ENCODE measurements at regions not wholly inside any gene's neighbourhood (a gene's known extent, or its start where the extent isn't known, plus 50 kb on each side); places are given as distances from the start of the nearest gene placed in this dataset.
"Not testable (repeated sequence)": the region's sequence is repeated elsewhere in the genome, so short reads cannot be mapped to it uniquely, and the experiment has no call there.

DNA sequence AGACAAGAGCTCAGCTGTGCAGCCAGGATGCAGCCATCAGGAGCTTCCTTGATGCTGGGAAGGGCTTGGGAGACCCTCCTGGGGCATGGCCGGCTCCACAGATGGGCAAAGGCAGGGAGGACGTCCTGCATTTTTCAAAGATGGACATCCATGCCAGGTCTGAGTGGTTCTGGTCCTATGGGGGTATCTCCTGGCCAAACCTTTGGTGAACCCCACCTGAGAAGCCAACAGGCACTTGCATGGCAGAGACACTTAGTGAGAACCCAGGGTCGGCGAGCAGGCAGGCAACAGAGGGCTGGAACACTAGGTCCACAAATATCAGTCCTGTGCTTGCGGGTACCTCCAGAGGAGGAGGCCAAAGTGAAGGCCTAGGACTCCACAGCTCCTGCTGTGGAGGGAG is 70.0 kb downstream of the KCTD15 start:
- TF ChIP-seq, protein P1, sequence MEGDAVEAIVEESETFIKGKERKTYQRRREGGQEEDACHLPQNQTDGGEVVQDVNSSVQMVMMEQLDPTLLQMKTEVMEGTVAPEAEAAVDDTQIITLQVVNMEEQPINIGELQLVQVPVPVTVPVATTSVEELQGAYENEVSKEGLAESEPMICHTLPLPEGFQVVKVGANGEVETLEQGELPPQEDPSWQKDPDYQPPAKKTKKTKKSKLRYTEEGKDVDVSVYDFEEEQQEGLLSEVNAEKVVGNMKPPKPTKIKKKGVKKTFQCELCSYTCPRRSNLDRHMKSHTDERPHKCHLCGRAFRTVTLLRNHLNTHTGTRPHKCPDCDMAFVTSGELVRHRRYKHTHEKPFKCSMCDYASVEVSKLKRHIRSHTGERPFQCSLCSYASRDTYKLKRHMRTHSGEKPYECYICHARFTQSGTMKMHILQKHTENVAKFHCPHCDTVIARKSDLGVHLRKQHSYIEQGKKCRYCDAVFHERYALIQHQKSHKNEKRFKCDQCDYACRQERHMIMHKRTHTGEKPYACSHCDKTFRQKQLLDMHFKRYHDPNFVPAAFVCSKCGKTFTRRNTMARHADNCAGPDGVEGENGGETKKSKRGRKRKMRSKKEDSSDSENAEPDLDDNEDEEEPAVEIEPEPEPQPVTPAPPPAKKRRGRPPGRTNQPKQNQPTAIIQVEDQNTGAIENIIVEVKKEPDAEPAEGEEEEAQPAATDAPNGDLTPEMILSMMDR (IDR thresholded peaks at IDR 0.05; ENCODE audit: extremely low read depth, missing control alignments) = no peak

DNA sequence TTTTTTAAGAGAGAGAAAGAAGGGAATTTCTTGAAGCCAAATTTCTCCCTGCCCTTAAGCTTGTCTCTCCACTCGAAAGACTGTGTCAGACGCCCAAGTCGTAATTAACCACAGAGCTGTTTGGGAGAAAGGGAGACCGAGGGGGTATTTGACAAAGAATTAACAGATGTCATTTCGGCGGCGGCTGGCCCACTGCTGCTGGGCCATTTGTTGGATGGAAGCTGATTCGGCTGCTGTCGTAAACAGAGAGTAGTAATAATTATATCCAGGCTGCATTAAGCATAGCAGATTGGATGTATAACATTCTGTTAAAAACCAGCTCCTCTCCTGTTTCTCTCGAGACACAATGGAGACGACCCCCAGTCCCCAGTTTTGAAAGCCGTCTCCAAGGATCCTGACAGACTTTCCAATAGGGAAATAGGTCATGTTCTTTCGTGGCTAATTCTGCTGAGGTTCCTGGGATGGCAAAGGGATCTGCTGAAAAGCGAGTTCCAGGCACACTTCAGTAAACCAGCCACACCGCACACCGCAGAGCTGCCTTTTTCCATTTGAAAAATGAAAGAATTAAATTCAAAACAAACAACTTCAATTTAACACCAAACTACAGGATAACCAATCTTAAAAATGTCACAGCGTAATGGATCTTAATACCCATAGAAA is 71.5 kb downstream of the KCTD15 start:
- no peak for DNase-seq (ENCODE audit: low spot score)
- TF ChIP-seq, protein P1 (IDR thresholded peaks at IDR 0.05; ENCODE audit: extremely low read depth, missing control alignments) = no peak

More for the DNA sequence above, 70.0 kb downstream of the KCTD15 start:
- peak; percentile 4 for DNase-seq (ENCODE audit: low spot score)

DNA sequence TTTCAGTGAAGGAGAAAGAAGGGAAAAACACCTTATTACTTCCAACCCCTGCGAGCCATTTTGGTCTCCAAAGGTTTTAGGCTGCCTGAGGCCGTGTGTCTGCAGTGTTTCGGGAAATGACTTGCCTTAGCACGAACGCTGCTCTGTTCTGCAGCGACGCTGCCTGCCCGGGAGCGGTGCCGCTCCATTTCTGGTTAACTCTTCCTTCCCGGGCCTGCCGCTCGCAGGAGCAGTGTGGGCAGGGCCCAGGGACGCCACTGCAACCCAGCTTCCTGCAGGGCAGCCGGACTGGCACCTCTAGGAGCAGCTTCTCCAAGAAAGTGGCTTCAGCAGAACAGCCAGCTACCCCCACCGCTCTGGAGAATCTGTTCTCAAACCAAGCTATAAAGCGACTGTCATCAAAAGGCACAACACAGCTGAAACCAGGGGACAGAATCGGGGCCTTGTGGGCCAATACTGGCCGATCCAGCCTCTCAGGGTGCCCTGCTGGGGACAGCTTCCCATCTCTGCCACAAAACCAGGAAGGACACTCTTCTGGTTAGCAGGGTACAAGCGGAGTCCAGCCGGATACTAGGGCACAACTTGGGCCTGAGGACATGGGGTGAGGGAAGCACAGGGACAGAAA is 72.2 kb downstream of the KCTD15 start:
- TF ChIP-seq, protein P1 (IDR thresholded peaks at IDR 0.05; ENCODE audit: extremely low read depth, missing control alignments) = no peak
- DNase-seq (ENCODE audit: low spot score) = no peak

DNA sequence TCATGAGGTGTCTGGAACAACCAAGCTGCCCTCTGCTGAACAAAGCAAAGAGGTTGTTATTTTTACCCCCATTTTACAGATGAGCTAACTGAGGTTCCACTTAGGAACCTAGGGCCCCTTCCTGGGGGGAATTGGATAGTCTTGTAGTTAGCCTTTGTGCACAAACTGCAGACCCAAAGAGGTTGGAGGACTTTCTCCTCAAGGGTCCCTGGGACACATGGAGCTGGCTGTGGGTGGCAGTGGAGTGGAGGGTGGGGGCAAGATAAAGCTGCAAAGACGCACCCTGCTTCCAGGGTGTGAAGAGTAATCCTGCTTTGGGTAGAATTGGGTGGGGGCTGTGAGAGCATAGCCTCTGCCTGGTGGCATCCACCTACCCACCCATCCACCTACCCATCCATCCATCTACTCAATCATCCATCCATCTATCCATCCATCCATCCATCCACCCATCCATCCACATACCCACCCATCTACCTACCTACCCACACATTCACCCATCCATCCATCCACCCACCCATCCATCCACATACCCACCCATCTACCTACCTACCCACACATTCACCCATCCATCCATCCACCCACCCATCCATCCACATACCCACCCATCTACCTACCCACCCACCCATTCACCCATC is 73.7 kb downstream of the KCTD15 start:
- DNase-seq (ENCODE audit: low spot score) = not testable (repeated sequence)

DNA sequence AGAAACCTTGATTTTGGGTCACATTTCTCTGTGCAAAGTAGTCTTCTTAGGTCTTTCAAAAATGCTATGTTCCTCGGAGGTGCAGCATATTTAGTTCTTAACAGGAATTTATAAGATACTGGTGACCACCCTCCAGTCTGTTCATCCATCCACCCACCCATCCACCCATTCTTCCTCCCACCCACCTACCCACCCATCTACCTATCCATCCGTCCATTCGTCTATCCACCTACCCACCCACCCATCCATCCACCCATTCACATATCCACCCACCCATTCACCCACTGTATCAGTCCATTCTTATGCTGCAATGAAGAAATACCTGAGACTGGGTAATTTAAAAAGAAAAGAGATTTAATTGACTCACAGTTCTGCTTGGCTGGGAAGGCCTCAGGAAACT is 74.9 kb downstream of the KCTD15 start:
- DNase-seq (ENCODE audit: low spot score) = no peak

DNA sequence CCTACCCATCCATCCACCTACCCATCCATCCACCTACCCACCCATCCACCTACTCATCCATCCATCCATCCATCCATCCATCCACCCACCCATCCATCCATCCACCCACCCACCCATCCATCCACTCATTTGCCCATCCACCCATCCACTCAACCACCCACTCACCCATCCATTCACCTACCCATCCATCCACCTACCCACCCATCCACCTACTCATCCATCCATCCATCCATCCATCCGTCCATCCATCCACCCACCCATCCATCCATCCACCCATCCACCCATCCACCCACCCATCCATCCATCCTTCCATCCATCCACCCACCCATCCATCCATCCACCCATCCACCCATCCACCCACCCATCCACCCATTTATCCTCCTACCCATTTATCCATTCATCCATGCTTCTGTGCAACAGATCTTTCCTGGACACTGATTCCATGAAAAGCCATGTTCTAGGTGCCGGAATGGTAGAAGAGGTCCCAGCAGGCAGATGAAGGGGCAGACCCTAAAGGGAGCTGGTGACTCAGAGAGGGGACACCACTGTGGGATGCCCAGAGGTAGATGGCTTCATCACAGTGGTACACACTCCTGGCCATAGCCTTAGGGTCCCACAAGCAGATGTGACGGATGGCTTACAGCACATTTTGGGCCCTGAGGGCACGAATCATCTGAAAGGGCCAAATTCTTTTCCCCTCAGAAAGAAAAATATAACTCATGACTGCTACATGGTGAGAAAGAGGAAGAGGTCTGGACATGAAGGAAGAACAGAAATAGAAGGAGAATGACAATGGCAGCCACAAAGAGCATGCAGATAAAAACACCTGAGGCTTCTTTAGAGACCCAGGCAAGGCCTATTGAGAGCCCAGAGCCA is 76.0 kb downstream of the KCTD15 start:
- TF ChIP-seq, protein P1 (IDR thresholded peaks at IDR 0.05; ENCODE audit: extremely low read depth, missing control alignments) = no peak

More for the DNA sequence above, 74.9 kb downstream of the KCTD15 start:
- TF ChIP-seq, protein P1 (IDR thresholded peaks at IDR 0.05; ENCODE audit: extremely low read depth, missing control alignments) = no peak

DNA sequence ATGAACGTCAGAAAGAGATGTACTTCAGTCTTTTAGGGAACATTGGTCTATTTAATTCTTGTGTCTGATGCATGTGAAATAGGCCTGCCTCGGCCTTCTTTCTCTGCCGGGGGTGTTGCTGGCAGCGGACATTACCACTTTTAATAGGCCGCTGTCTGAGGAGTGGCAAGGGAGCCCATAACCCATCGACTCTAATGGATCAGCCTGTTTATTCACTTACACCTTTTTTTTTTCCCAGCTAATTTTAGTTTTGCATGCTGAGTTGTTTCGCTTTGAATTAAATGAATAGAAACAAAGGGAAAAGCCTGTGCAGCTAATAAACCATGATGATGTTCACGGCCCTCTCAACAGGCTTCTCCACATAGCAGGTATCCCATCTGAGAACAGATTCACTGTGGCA is 78.4 kb downstream of the KCTD15 start:
- TF ChIP-seq, protein P1 (IDR thresholded peaks at IDR 0.05; ENCODE audit: extremely low read depth, missing control alignments) = no peak
- DNase-seq (ENCODE audit: low spot score) = no peak

More for the DNA sequence above, 76.0 kb downstream of the KCTD15 start:
- no peak for DNase-seq (ENCODE audit: low spot score)
